HG03342 (cell line): ENCODE measurements at regions not wholly inside any gene's neighbourhood (a gene's known extent, or its start where the extent isn't known, plus 50 kb on each side); places are given as distances from the start of the nearest gene placed in this dataset.

Source experiments
- ATAC-seq: cut with Tn5 transposase; IDR thresholded peaks from one replicate; pipeline ENCODE4 v1.9.1; 2021; ENCODE audit warnings: mild to moderate bottlenecking, moderate library complexity; ENCODE audit not compliant: unreplicated experiment

DNA sequence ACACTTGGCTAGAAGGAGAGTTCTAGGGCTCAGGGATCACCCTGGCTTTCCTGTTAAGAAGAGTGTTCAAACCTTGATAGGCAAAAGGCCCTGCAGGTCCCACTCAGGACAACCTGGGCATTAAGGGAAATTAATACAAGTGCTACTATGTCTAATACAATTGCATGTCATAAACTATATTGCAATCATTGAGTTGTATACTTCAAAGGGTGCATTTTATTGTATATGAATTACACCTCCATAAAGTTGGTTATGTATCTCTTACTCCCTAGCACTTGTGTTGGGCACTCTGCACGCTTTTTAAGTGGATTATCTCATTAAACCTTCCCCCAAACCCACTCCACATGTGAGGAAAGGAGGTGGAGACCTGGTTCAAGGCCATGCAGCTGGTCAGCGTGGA, 172.1 kb upstream of the GLI2 start:
- no peak for ATAC-seq

DNA sequence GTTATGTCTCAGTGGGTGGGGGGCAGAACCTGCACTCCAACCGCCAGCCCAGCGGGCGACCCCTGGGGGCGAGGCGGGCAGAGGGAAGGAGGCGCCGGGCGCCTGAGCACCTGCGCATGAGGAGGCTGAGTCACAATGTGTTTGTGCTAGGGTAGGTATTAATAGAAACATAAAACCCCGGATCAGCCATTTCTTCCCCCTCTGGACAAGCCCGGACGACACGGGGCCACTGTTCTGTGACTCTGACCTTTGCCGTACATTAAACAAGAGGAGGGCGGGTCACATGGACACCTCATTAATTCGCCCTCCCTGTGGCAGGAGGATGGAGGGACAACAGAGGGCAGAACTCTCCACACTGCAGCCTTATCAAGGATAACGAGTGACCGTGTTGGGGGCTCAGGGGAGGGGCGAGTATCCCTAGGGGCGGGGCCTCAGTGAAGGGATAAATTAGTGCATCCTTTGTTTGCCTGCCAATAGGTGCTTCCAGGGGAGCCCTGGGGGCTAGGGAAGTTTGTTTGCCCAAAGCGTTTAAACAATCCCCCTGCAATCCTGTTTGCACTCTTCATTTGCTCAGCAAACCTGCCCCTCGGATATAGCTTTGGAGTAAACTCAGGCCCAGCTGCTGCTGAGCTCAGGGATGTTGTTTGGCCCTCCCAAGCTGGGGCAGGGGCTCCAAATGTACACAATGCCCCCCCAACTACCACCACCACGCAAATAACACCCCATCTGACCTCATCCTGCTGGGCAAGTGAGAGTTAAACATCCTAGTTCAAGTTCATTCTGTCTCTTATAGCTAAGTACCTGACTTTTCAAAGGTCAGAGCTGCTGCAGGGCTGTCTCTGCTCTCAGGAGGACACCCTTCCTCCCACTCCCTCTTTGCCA, 171.2 kb upstream of the GLI2 start:
- no peak for ATAC-seq

DNA sequence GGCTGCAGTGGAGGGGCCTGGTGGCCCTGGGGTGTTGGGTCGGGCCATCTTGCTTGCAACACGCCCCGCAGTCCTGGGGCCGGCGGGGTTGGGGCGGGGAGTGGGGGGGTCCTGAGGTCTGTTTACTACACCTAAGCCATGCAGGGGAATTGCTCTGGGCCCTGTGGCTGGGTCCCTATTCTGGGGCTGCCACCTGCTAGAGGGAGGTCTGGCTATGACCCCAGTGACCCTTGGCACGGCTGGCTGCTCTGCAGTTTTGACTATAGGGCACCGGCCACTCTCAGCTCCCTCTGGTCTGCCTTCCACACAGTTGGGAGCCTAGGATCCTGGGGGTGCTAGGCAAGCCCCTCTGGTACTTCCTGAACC, 170.6 kb upstream of the GLI2 start:
- ATAC-seq: no peak

DNA sequence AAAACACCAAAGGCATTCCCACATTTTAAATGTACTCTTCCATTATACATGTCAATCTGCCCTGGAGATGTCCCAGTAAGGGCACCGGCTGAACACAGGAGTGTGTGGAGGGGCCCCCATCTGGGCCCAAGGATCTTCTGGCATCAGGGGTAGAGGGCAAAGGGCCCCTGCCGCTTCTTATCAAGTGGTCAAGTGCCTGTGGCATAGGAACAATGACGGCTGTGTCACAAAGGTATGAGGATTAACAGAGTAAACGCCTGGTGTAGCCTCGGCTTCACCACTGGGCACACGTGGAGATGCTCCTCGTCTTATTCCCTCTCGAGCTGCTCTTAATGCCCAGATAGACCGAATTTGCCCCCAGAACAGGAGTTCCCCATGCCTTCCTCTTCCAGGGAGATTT, 169.7 kb upstream of the GLI2 start:
- no peak for ATAC-seq

DNA sequence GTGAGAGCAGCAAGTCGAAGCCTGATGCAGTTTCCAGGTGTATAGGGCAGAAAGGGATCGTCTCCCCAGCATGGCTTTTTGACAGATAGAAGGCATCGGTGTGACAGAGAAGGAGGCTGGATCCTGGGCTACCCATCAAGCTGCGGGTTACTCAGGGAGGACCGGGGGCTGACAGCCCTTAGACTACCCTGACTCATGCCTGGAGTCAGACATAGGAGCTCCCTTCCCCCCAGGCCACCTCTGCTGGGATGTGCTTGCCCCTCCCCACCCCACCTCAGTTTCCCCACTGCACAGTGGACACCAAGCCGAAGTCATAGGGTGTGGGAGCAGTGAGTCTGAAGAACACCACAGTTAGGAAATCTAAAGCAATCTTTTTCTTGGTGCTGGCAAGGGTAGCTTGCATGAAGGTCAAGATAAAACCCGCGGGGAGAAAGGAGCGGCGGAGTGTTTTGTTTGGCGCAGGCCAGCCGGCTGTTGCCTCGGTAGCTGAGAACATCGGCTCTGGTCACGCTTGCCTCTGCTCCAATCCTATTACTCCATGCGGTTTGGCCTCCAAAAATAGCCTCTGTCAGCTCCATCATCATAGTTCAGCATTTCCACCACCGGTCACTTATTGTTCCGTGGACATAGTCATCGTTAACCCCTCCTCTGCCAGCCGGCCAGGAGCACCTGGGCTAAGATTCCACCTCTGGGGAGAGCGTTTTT, 169.2 kb upstream of the GLI2 start:
- ATAC-seq: no peak

DNA sequence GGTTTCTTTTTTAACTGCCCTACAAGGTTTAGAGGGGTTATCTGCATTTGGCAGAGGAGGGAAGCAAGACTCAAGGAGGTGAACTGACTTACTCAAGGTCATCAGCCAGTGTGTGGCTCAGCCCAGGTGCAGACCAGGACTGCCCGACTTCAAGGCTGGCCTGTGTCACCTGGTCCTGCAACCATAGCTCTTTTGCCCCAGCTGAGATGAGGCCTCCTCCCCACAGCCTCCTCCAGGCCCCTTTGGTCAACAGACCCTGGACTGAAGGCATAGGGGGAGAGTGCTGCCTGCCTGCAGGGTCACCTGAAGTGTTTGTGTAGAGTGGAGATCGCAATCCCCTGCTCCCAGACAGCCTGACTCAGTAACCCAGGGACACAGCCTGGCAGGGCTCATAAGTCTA, 168.5 kb upstream of the GLI2 start:
- ATAC-seq: no peak

DNA sequence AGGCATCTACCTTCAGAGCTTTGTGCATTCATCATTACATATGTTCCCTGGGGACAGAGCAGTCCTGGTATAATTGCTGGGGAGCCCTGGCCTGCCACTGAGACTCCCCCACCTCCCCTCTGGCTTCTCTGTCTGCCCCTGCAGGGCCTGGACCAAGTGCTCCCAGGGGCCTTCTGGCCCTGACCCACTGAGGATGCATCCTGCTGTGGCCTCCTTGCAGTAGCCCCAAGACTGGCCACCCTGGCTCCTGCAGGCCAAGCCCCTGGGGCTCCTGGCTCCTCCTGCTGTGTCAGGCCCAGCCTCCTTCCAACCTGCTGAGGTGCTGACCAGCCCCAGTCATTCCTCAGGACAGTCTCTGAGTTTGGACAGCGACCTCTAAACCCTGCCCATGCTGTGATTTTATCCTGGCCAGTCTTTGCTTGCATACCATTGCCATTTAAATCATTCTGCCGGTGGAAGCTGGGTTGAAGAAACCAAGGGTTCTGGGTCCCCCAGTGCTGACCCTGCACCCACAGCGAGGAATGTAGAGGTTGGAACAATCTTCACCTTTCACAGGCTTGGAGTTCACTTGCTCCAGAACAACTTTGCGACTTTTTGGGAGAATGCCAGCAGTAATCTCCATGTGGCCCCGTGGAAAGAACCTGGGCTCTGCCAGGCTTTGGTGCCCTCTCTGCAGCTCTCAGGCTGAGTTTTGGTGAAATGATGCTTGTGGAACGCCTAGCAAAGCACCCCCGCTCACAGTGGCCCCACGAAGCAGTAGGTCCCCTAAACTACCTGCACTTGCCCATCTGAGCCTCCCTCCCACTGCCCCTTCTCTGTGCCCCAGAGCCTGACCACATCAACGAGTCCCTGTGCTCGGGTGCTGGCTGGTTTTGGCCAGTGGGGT, 167.3 kb upstream of the GLI2 start:
- ATAC-seq: no peak

DNA sequence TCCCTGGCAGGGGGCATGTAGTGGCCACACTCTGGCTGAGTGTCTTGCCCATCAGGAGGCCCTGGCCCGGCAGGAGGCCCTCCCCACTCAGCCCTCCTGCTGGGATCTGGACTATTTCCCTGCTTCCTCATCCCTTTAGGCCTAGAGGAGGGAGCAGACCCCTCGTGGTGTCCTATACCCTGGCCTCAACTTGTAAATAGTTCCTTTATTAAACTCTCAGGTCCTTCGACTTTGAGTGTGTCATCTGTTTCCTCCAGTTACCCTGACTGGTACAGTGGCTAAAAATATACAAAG, 166.7 kb upstream of the GLI2 start:
- no peak for ATAC-seq

DNA sequence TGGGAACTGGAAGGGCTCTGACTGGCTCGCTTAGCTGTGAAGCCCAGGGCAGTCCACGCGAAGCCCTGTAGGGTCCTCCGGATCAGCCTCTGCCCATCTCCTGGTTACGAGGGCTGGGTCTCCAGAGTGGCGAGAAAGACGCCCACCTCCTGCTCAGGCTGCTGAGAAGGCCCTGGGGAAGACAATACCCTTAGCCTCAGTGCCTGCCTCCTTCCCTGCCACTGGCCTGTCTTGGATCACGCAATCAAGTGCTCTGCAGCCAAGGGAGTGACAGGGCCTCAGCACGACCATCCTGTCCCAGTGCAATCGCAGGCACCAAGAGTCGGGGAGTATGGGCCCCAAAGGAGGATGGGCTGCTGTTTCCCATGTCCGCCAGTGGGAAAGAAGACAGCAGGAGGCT, 165.7 kb upstream of the GLI2 start:
- ATAC-seq: no peak

DNA sequence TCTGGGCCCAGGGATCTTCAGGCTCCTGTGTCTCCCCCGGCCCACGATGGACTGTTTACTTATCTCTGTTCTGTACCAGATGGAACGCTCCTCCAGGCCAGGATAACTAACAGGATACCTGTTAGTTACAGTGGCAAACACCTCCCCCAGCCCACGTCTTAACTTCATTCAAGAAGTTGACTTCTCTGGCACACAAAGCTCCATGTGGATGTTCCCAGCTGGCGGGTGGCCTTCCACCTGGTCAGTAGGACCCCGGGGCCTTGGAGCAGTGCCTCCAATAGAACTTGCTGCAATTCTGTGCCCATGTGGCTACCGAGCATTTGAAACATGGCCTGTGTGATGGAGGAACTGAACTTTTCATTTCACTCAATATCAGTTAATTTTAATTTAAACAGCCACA, 165.1 kb upstream of the GLI2 start:
- no peak for ATAC-seq

DNA sequence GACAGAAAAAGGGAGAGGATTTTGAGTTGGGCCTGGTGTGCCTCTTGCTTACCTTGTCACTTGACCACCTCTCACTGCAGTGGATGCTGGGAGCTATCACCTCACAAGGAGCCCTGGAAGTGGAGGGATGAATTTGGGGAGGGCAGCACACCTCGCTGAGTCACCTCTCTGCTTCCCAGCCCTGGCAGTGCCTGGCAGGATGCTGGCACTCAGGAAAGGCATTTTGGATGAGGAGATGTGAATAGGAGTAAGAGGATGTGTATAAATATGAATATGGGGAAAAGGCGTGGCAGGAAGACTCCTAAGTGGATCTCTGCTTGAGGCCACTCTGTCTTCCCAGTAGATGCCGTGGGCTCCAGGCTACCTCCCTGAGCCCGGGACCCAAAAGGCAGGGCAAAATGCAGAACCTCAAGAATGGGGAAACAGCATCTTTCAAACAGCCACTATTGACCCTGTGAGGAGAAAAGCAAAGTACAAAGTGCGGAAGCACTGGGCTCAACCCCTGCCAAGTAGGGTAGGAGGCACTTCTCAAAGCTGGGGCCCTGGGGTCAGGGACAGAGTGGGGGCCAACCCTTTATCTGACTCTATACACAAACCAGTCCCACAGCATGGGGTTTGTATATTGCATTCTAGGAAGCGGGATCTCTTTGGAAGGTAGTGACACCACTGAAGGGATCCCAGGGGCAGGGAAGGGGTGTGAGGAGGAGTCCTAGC, 164.5 kb upstream of the GLI2 start:
- no peak for ATAC-seq

DNA sequence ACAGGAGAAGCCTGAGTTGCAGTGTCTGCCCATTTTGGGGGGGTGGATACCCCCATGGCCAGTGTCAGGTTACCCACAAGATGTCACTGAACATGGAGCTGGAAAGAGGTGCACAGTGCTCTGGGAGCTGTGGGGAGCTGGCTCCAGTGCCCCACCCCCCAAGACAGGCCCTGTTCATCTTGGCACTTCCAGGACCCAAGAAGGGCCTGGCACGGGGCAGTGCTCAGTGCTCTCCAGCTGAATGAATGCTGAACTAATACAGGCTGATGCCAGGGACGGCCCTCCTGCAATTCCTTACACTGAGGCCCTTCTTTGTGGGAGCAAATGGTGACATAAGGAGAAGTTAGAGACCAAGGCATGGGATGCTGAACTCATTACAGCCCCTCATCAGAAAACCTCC, 163.4 kb upstream of the GLI2 start:
- no peak for ATAC-seq

DNA sequence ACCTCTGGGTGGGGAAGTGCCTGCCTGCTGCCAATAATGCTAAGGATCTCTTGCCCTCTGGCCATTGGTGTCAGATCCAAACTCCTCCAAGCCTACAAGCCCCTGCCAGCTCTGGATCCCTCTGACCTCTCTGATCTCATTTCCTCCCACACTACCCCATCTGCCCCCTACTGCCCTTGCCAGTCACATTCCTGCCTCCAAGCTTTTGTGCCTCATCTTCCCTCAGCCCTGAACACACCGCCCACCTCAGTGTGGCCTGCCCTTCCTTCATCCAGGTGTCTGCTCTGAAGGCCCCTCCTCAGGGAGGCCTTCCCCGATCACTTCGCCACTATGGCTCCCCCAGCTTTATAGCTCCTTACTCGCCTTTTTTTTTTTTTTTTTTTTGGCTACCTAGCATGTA, 161.0 kb upstream of the GLI2 start:
- no peak for ATAC-seq

DNA sequence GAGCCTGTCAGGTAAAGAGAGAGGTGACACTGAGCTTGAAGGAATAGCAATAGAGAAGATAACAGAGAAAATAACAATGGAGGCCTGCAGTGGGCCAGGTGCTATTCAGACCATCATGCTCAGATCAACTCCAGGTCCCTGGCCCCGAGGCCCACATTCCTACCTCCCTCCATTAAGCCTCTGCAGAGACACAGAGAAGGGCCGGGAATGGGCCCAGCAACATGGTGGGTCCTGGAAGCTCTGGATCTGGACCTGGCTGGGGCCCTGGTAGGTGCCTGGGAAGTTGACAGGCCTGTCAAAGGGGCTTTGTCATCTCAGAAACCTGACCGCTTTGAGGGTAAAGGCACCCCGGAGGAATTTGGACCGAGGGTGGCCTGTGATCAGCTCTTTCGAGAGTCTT, 159.7 kb upstream of the GLI2 start:
- ATAC-seq: no peak

DNA sequence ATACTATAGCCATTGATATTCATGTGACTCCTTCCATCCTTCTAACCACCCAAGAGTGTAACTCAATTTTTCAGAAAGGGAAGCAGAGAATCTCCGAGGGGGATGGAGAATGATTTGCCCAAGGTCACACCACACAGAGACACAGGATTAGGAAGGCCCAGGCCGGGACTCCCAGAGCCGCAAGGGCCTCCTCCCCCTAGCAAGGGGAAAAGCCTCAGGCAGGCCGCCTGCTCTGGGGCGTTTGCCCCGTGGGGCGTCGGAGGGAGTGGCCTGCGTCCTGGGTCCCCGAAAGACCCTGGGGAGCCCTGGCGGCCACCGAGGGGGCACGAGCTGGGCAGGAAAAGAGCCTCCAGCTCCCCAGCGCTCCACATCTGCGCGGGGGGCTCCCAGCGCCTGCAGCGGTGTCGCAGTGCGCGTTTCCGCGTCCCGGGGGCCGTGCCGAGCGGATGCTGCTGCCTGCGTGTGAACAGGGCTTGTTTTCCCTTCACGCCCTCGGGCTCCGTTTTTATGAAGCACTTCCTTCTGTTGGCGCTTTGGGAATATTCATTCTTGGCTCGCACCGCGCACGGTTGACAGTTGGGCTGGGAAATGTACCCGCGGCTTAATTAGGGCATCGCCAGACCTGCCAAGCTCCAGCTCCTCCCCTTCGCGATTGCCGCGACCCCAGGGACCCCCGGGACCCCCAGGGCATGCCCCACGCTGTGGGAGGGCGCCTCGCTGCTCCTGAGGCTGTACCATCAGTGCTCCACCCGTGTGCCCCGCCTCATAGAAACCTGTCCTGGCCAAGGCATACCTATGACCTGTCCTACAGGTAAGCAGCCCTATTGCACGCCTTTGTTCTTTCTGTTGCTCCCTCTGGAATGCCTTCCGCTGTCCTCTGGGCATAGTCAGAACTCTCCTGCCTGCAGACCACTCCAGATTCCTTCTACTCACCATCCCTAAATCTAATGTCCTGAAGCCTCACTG, 158.9 kb upstream of the GLI2 start:
- ATAC-seq: no peak

DNA sequence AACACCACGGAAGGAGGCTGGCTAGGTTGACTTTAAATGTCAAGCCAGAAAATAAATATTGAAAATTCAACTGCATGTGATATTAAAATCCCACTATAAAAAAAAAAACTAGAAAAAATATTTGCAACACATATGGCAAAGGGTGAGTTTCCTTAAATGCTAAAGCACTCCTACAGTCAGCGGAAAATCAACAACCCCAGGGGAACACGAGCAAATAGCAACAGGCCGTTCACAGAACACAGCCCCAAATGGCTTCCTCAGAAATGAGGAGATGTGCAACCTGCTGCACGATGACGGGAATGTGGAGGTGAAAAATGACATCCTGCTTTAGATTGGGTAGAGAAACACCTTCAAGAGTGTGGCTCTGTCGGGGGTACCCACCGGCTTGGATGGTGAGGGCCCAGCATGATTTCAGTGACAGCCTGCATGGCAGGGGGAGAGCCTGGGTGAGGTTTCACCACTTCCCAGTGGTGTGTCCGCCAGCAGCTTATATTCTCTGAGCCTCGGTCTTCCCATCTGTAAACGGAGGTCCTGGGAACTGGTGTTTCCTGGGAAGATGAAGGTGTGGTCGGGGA, 157.9 kb upstream of the GLI2 start:
- no peak for ATAC-seq

DNA sequence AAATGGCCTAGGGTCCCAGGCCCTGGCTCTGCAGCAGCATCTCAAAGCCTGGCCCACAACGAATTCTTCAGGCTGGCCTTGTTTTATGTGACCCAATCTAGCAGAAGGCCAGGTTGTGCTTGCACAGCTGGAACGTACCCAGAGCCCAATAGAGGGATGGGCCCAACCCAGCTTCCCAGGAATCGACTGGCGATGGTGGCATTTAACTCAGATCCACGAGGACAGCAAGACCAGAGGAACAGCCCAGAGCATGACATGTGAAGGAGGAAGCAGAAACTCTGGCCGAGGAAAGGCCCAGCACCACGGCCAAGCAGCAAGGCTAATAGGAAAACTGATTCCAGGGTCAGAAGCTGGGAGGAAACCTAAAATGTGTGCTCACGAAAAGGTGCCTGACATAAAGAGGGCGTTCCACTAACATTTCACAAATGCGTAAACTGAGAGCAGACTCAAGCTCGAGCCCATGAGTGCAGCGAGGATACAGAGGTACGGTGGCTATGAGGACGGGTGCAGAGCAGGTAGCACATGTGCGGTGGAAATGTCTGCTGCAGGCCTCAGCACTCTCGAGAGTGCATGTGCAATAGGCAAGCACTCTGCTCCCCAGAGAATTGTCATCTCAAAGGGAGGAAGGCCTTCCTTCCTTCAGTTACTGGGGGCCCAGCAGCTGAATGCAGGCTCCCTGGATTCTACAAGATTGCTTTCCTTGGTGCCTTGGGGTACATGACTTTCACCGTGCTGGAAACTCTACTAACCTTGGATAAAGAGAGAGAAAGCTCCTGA, 156.9 kb upstream of the GLI2 start:
- ATAC-seq: no peak

DNA sequence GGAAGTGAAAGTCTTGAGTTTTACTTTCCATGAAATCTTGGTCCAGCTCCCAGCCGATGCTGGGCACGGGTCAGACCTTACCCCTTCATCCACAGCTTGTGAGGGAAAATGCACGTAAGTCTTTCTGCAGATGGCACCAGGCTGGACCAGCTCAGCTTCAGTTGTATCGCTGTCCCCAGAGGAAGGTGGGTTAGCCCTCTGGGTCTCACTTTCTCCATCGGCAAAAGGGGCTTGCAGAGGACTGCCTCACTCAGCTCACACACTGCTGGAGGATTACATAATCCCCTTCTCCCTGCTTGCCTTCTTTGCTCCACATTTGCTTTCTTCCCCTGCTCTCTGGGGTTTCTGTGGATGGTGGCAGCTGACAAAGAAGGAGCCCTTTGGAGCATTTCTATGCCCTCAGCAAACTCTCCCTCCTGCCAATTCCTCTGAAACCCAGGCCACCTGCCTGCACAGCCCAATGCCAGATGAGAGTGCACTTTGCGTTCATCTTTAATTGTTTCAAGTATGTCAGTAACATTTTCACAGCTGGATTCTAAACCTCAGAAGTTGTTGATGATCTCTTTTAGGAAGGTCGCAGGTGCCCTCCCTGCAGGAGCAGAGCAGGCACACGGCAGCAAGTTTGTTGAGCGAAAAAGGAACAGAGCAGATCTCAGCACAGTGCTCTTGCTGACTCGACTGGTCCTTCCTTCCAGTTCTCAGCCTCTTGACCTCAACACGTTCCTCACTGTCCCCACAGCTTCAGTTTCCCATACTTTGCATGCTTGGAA, 155.6 kb upstream of the GLI2 start:
- ATAC-seq: no peak
